Neuronal stem cell (in vitro differentiated cells): ENCODE measurements at regions not wholly inside any gene's neighbourhood (a gene's known extent, or its start where the extent isn't known, plus 50 kb on each side); places are given as distances from the start of the nearest gene placed in this dataset.

ENCODE experiments used
- DNase-seq: peaks from one replicate; pipeline ENCODE4 v3.0.0-alpha.2; 2013; ENCODE audit warnings: low spot score
- H2AFZ ChIP-seq: one replicate; pipeline ENCODE4 v1.6.1; 2013; ENCODE audit warnings: mild to moderate bottlenecking, low read length, inconsistent platforms
- H2AK5ac ChIP-seq: 2 replicates; pipeline ENCODE4 v1.6.1; 2013; ENCODE audit warnings: low read depth, mild to moderate bottlenecking, inconsistent platforms, low read length, moderate library complexity, mixed read lengths
- H2BK120ac ChIP-seq: 2 replicates; pipeline ENCODE4 v1.6.1; 2013; ENCODE audit warnings: low read depth, mild to moderate bottlenecking, inconsistent platforms, low read length, moderate library complexity, mixed read lengths
- H2BK12ac ChIP-seq: one replicate; pipeline ENCODE4 v1.6.1; 2013; ENCODE audit warnings: low read length, inconsistent platforms
- H2BK15ac ChIP-seq: 2 replicates; pipeline ENCODE4 v1.6.1; 2013; ENCODE audit warnings: mild to moderate bottlenecking, low read length, inconsistent platforms, mixed read lengths
- H2BK5ac ChIP-seq: one replicate; pipeline ENCODE4 v1.6.1; 2013; ENCODE audit warnings: inconsistent platforms, mild to moderate bottlenecking, low read length, moderate library complexity
- H3K14ac ChIP-seq: one replicate; pipeline ENCODE4 v1.6.1; 2013; ENCODE audit warnings: low read length, inconsistent platforms
- H3K18ac ChIP-seq: 2 replicates; pipeline ENCODE4 v1.6.1; 2013; ENCODE audit warnings: low read length, inconsistent platforms
- H3K23ac ChIP-seq: 2 replicates; pipeline ENCODE4 v1.6.1; 2013; ENCODE audit warnings: low read depth, mild to moderate bottlenecking, mixed read lengths, low read length, inconsistent platforms; ENCODE audit not compliant: poor library complexity
- H3K27ac ChIP-seq: replicated peaks from 3 replicates; pipeline ENCODE4 v1.5.1; 2013; ENCODE audit warnings: low read length, inconsistent platforms
- H3K27me3 ChIP-seq, 3 experiments: 2 replicates each; pipeline ENCODE4 v1.6.1; 2013; ENCODE audit warnings: low read length in 3 of 3, mild to moderate bottlenecking in 2 of 3, inconsistent platforms in 1 of 3, low read depth in 1 of 3, mixed read lengths in 1 of 3, moderate library complexity in 1 of 3; ENCODE audit not compliant: control insufficient read depth in 3 of 3, insufficient read depth in 3 of 3
- H3K36me3 ChIP-seq, 2 donors: replicated peaks in 1 of 2; 2 replicates each; pipeline ENCODE4 v1.6.1; 2013; ENCODE audit warnings: low read length in 2 of 2; ENCODE audit not compliant: control insufficient read depth in 2 of 2, insufficient read depth in 2 of 2
- H3K4ac ChIP-seq: 2 replicates; pipeline ENCODE4 v1.6.1; 2013; ENCODE audit warnings: inconsistent platforms, mild to moderate bottlenecking, low read length, moderate library complexity
- H3K4me1 ChIP-seq, 2 donors: 1 replicate in 1 of 2; 2 replicates in 1 of 2; pipeline ENCODE4 v1.6.1; 2013; ENCODE audit warnings: low read length in 2 of 2, low read depth in 1 of 2; ENCODE audit not compliant: control insufficient read depth in 2 of 2, insufficient read depth in 1 of 2
- H3K4me2 ChIP-seq: one replicate; pipeline ENCODE4 v1.6.1; 2013; ENCODE audit warnings: mild to moderate bottlenecking, low read length, inconsistent platforms; ENCODE audit not compliant: insufficient read depth, poor library complexity, severe bottlenecking
- H3K4me3 ChIP-seq, 2 donors: 2 replicates each; pipeline ENCODE4 v1.5.1; 2013; ENCODE audit warnings: low read length in 2 of 2, mild to moderate bottlenecking in 2 of 2, inconsistent platforms in 1 of 2, moderate library complexity in 1 of 2
- H3K79me1 ChIP-seq: one replicate; pipeline ENCODE4 v1.6.1; 2013; ENCODE audit warnings: low read depth, mild to moderate bottlenecking, inconsistent platforms, low read length, moderate library complexity
- H3K9ac ChIP-seq: one replicate; pipeline ENCODE4 v1.6.1; 2013; ENCODE audit warnings: mild to moderate bottlenecking, low read depth, low read length, inconsistent platforms; ENCODE audit not compliant: poor library complexity
- H3K9me3 ChIP-seq, 2 donors: replicated peaks in 1 of 2; 2 replicates each; pipeline versions ENCODE3 to v1.6.1; 2013; ENCODE audit warnings: low read length in 2 of 2, mild to moderate bottlenecking in 2 of 2, inconsistent platforms in 1 of 2, low read depth in 1 of 2, mixed read lengths in 1 of 2, moderate library complexity in 1 of 2; ENCODE audit not compliant: control insufficient read depth in 2 of 2, insufficient read depth in 1 of 2
- H4K8ac ChIP-seq: one replicate; pipeline ENCODE4 v1.6.1; 2013; ENCODE audit warnings: low read depth, mild to moderate bottlenecking, inconsistent platforms, low read length, moderate library complexity
- H4K91ac ChIP-seq: one replicate; pipeline ENCODE4 v1.6.1; 2013; ENCODE audit warnings: low read length, low read depth, mild to moderate bottlenecking, inconsistent platforms; ENCODE audit not compliant: poor library complexity
- WGBS, 2 donors: extraction: QIAGEN DNeasy Blood & Tissue Kit; methylation state at CpG; one replicate each; pipeline ENCODE4 v1.1.7; 2013; ENCODE audit warnings: missing lambda C conversion rate in 2 of 2, mixed read lengths in 1 of 2; ENCODE audit not compliant: insufficient read length in 2 of 2, insufficient replicate concordance in 1 of 2; ENCODE audit errors: extremely low coverage in 2 of 2; 5-methylcytosine and 5-hydroxymethylcytosine counted together

DNA sequence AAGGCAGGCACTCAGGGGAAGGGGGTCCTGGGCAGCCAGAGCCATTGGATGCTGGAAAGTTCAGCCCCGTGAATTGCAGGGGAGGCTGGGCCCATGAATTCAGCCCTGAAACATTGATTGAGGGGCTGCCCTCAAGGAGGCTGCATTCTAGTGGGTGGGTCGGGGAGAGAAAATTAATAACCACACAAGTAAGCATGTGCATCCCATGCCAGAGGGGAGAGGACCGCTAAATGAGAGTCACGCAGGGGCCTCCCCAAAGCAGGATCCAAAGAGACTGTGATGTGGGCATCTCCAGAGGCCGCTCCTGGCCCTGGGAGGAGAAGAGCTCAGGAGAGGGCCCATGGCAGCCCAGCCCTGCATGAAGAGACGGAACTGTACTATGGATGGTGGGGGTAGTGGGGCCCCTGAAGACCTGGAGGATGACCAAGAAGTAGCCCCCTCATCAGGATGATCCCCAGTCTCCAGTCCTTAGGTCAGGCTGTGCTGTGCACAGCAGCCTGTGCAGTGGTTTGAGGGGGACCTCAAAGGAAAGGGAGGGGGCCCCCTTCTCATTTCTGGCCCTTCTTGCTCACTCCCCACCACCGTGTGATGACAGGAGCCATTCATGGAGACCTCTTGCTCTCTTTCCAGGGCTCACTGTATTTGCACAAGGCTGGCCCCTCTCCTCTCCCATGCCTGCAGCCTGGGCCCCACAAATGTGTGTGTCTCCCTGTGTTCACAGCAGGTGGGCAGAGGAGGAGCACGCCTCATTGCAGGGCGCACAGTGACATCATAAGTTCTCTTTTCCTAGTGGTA, 233.6 kb upstream of the IRX1 start:
- Histone ChIP-seq H3K79me1 (no peaks in the 10 kb centered on the region), H3K4me2 (no peak overlapping the region), H2BK120ac (no peak overlapping the region), H4K8ac (no peak overlapping the region), H3K4ac (no peak overlapping the region), H2AK5ac (no peak overlapping the region), H3K18ac (no peak overlapping the region), H3K9me3 (peaks cover 0 to 2% of the 10 kb centered on the region in 2 donors), H3K27me3 (no peaks in the 10 kb centered on the region), H3K36me3 (no peaks in the 10 kb centered on the region), H2BK12ac (no peak overlapping the region), H3K27ac (no peak overlapping the region), H4K91ac (no peak overlapping the region), H2BK15ac (no peak overlapping the region), H3K14ac (no peak overlapping the region), H3K4me3 (no peak overlapping the region), H2AFZ (no peak overlapping the region), H2BK5ac (no peak overlapping the region), H3K9ac (no peak overlapping the region), H3K4me1 (no peaks in the 10 kb centered on the region), H3K23ac (no peak overlapping the region)
- no peak for DNase-seq
- no CpG with 5 or more reads among the region's 9 CpGs for WGBS, 2 donors

DNA sequence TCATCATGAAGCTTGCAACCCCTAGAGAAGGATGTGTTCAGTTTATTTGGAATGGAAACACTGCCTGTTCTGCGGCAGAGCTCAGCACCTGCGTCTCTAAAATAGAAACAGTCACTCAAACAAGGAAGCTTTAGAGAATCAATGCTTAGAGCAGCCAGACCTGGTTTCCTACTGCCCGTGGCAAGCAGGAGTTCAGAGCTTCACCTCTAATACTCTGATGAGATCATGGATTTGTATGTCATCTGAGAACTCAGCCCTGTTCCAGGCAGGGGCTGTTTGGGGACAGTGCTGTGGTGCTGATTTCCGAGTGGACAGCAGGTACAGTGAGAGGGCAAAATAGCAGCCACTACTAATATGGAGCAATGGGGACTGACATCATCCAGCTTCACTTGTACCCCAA, 236.0 kb upstream of the IRX1 start:
- WGBS, 2 donors = no CpG with 5 or more reads among the region's 4 CpGs
- DNase-seq = no peak
- no peaks in the 10 kb centered on the region for H3K4me1 ChIP-seq
- no peak overlapping the region for H4K91ac ChIP-seq
- no peak overlapping the region for H2AFZ ChIP-seq
- no peaks in the 10 kb centered on the region for H3K79me1 ChIP-seq
- no peak overlapping the region for H2BK120ac ChIP-seq
- H3K18ac ChIP-seq = no peak overlapping the region
- H3K14ac ChIP-seq = no peak overlapping the region
- no peak overlapping the region for H3K4me3 ChIP-seq
- H3K4ac ChIP-seq = no peak overlapping the region
- no peaks in the 10 kb centered on the region for H3K36me3 ChIP-seq
- no peak overlapping the region for H3K9ac ChIP-seq
- no peak overlapping the region for H2AK5ac ChIP-seq
- H3K9me3 ChIP-seq = peaks cover 0 to 2% of the 10 kb centered on the region in 2 donors
- H2BK12ac ChIP-seq = no peak overlapping the region
- no peak overlapping the region for H3K23ac ChIP-seq
- H2BK5ac ChIP-seq = no peak overlapping the region
- H3K27ac ChIP-seq = no peak overlapping the region
- H2BK15ac ChIP-seq = no peak overlapping the region
- no peak overlapping the region for H3K4me2 ChIP-seq
- no peak overlapping the region for H4K8ac ChIP-seq
- H3K27me3 ChIP-seq = no peaks in the 10 kb centered on the region

DNA sequence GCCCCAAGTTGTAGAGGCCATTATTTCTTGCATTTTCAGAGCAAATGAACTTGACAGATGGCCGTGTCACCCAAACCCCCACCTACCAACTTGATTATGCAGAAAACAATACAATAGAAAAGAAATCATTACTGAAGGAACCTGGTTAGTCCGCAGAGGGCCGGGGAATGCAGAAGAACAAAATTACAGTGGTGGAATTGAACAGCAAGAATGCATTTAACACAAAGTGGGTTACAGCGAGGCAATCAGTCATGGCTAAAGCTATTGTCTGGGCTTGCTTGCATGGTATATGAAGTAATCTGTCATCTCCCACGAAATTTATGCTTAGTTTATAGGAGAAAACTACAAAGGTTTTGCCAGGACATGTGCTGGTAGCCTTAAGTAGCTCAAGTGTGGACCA, 238.3 kb upstream of the IRX1 start:
- no peaks in the 10 kb centered on the region for H3K36me3 ChIP-seq
- H3K4me2 ChIP-seq = no peak overlapping the region
- no peak overlapping the region for H2BK12ac ChIP-seq
- no peak overlapping the region for H3K4me3 ChIP-seq
- no peak for DNase-seq
- H2BK5ac ChIP-seq = no peak overlapping the region
- no peaks in the 10 kb centered on the region for H3K27me3 ChIP-seq
- H3K4me1 ChIP-seq = no peaks in the 10 kb centered on the region
- H3K18ac ChIP-seq = no peak overlapping the region
- no peak overlapping the region for H2AFZ ChIP-seq
- no peak overlapping the region for H3K23ac ChIP-seq
- H3K27ac ChIP-seq = no peak overlapping the region
- no peak overlapping the region for H3K9ac ChIP-seq
- H2BK120ac ChIP-seq = no peak overlapping the region
- H3K4ac ChIP-seq = no peak overlapping the region
- H2AK5ac ChIP-seq = no peak overlapping the region
- H4K91ac ChIP-seq = no peak overlapping the region
- WGBS, 2 donors = no CpG with 5 or more reads among the region's 5 CpGs
- no peak overlapping the region for H2BK15ac ChIP-seq
- peaks cover 0 to 2% of the 10 kb centered on the region in 2 donors for H3K9me3 ChIP-seq
- H3K79me1 ChIP-seq = no peaks in the 10 kb centered on the region
- no peak overlapping the region for H3K14ac ChIP-seq
- no peak overlapping the region for H4K8ac ChIP-seq

DNA sequence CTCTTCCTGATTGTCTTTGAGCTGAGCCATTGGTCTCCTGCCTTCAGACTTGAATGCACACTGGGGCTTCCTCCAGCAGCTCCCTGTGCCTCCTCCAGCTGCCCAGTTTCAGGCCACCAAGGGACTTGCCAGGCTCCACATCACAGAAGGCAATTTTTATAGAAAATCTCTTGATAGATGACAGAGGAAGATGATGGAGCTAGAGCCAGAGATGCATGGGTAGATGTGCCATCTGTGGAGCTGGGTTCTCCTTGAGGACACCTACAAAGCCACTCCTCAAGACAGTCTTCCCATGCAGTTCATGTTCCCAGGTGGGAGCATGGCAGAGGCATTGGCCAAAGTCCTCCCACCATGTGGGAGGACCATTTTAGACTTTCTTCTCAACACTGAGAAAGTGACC, 239.6 kb upstream of the IRX1 start:
- H4K91ac ChIP-seq = no peak overlapping the region
- peaks cover 0 to 2% of the 10 kb centered on the region in 2 donors for H3K9me3 ChIP-seq
- H2AFZ ChIP-seq = no peak overlapping the region
- H3K27me3 ChIP-seq = no peaks in the 10 kb centered on the region
- no peak for DNase-seq
- H3K36me3 ChIP-seq = no peaks in the 10 kb centered on the region
- no peak overlapping the region for H3K23ac ChIP-seq
- H3K27ac ChIP-seq = no peak overlapping the region
- no peak overlapping the region for H3K4me3 ChIP-seq
- no peak overlapping the region for H2BK15ac ChIP-seq
- H3K79me1 ChIP-seq = no peaks in the 10 kb centered on the region
- no peak overlapping the region for H3K9ac ChIP-seq
- no peak overlapping the region for H2BK12ac ChIP-seq
- no peak overlapping the region for H2AK5ac ChIP-seq
- no peak overlapping the region for H3K4me2 ChIP-seq
- H2BK5ac ChIP-seq = no peak overlapping the region
- H2BK120ac ChIP-seq = no peak overlapping the region
- H3K4me1 ChIP-seq = no peaks in the 10 kb centered on the region
- no peak overlapping the region for H3K18ac ChIP-seq
- no peak overlapping the region for H4K8ac ChIP-seq
- no peak overlapping the region for H3K4ac ChIP-seq
- no peak overlapping the region for H3K14ac ChIP-seq
